ENCODE measurements at regions not wholly inside any gene's neighbourhood (a gene's known extent, or its start where the extent isn't known, plus 50 kb on each side); places are given as distances from the start of the nearest gene placed in this dataset.

DNA sequence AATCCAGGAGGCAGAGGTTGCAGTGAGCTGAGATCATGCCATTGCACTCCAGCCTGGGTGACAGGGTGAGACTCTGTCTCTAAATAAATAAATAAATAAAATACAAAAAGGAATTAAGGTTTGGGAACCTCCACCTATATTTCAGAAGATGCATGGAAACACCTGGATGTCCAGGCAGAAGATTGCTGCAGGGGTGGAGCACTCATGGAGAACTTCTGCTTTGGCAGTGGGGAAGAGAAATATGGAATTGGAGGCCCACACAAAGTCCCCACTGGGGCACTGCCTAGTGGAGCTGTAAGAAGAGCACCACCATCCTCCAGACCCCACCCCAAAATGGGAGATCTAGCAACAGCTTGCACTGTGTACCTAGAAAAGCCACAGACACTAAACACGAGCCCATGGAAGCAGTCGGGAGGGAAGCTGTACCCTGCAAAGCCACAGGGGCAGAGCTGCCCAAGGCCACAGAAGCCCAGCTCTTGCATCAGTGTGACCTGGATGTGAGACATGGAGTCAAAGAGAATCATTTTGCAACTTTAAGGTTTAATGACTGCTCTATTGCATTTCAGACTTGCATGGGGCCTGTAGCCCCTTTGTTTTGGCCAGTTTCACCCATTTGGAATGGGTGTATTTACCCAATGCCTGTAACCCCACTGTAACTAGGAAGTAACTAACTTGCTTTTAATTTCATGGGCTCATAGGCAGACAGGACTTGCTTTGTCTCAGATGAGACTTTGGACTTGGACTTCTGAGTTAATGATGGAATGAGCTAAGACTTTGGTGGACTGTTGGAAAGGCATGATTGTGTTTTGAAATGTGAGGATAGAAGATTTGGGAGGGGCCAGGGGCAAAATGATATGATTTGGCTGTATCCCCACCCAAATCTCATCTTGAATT is 265.3 kb downstream of the ZEB2 start:
- Histone ChIP-seq H3K4me3 (no peak overlapping the region), H3K4me1 (no peaks in the 10 kb centered on the region), H3K36me3 (no peaks in the 10 kb centered on the region), H3K27me3 (no peaks in the 10 kb centered on the region), H3K27ac (no peak overlapping the region), H3K9ac (ENCODE audit: low read depth in 2 of 2, low read length in 2 of 2) (no peak overlapping the region), H3K9me3 (peaks cover 10% of the 10 kb centered on the region)
- intact Hi-C loops (cut with DNase I) = no loop called here
- TF ChIP-seq, protein P1, sequence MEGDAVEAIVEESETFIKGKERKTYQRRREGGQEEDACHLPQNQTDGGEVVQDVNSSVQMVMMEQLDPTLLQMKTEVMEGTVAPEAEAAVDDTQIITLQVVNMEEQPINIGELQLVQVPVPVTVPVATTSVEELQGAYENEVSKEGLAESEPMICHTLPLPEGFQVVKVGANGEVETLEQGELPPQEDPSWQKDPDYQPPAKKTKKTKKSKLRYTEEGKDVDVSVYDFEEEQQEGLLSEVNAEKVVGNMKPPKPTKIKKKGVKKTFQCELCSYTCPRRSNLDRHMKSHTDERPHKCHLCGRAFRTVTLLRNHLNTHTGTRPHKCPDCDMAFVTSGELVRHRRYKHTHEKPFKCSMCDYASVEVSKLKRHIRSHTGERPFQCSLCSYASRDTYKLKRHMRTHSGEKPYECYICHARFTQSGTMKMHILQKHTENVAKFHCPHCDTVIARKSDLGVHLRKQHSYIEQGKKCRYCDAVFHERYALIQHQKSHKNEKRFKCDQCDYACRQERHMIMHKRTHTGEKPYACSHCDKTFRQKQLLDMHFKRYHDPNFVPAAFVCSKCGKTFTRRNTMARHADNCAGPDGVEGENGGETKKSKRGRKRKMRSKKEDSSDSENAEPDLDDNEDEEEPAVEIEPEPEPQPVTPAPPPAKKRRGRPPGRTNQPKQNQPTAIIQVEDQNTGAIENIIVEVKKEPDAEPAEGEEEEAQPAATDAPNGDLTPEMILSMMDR (IDR thresholded peaks at IDR 0.05) = no peak
- DNase-seq = no peak

DNA sequence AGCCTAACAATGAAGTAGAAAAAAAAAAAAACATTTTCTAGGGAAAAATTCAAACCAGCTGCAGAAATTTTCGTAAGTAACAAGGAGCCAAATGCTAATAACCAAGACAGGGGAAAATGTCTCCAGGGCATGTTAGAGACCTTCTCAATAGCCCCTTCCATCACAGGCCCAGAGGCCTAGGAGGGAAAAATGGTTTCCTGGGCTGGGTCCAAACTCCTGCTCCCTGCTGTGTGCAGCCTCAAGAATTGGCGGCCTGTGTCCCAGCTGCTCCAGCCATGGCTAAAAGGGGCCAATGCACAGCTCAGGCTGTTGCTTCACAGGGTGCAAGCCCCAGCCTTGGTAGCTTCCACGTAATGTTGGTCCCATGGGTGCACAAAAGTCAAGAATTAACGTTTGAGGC is 266.2 kb downstream of the ZEB2 start:
- no peak for DNase-seq
- Histone ChIP-seq H3K36me3 (no peaks in the 10 kb centered on the region), H3K27ac (no peak overlapping the region), H3K9ac (ENCODE audit: low read depth in 2 of 2, low read length in 2 of 2) (no peak overlapping the region), H3K27me3 (no peaks in the 10 kb centered on the region), H3K4me1 (no peaks in the 10 kb centered on the region), H3K4me3 (no peak overlapping the region), H3K9me3 (peaks cover 10% of the 10 kb centered on the region)
- intact Hi-C loops (cut with DNase I) = no loop called here
- TF ChIP-seq, protein P1 (IDR thresholded peaks at IDR 0.05) = no peak

DNA sequence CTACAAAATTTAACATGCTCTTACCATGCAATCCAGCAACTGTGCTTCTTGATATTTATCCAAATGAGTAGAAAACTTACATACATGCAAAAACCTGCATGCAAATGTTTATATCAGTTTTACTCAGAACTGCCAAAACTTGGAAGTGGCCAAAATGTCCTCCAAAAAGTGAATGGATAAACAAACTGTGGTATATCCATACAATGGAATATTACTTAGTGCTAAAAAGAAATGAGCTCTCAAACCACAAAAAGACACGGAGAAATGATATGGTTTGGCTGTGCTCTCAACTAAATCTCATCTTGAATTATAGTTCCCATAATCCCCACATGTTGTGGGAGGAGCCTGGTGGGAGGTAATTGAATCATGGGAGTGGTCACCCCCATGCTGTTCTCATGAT is 267.2 kb downstream of the ZEB2 start:
- DNase-seq = no peak
- Histone ChIP-seq H3K4me1 (no peaks in the 10 kb centered on the region), H3K27ac (no peak overlapping the region), H3K9ac (ENCODE audit: low read depth in 2 of 2, low read length in 2 of 2) (no peak overlapping the region), H3K4me3 (no peak overlapping the region), H3K27me3 (no peaks in the 10 kb centered on the region), H3K36me3 (no peaks in the 10 kb centered on the region), H3K9me3 (peaks cover 10% of the 10 kb centered on the region)
- TF ChIP-seq, protein P1 (IDR thresholded peaks at IDR 0.05) = no peak
- intact Hi-C loops (cut with DNase I) = no loop called here

DNA sequence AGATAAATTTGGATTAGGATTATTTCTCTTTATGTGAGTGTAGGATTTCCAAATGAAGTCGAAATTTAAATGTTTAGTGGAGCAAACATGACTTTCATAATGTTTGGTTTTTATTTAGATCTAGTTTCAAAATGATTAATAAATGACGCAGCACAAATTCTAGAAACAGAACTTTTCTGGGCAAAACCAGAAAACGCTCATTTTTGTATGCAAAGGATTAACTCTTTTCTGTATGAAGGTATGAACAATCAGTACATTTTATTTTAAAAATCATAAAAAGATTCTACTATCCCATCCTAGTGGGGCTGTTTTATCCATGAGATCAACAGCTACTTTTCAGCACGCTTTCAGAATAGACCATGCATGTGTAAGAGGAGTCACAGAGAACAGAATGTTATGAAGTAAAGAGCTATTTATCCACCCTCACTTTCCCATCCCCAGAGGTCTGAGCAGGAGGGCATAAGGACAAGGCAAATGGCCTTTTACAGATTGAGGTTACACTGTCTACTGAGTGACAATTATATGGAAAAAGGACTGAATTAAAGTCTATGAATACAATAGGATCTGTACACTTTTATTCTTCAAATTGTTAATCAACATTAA is 270.8 kb downstream of the ZEB2 start:
- Histone ChIP-seq H3K9me3 (peaks cover 5% of the 10 kb centered on the region), H3K27me3 (no peaks in the 10 kb centered on the region), H3K4me3 (no peak overlapping the region), H3K27ac (no peak overlapping the region), H3K9ac (ENCODE audit: low read depth in 2 of 2, low read length in 2 of 2) (no peak overlapping the region), H3K4me1 (no peaks in the 10 kb centered on the region), H3K36me3 (no peaks in the 10 kb centered on the region)
- intact Hi-C loops (cut with DNase I) = no loop called here
- TF ChIP-seq, protein P1 (IDR thresholded peaks at IDR 0.05) = no peak
- no peak for DNase-seq

DNA sequence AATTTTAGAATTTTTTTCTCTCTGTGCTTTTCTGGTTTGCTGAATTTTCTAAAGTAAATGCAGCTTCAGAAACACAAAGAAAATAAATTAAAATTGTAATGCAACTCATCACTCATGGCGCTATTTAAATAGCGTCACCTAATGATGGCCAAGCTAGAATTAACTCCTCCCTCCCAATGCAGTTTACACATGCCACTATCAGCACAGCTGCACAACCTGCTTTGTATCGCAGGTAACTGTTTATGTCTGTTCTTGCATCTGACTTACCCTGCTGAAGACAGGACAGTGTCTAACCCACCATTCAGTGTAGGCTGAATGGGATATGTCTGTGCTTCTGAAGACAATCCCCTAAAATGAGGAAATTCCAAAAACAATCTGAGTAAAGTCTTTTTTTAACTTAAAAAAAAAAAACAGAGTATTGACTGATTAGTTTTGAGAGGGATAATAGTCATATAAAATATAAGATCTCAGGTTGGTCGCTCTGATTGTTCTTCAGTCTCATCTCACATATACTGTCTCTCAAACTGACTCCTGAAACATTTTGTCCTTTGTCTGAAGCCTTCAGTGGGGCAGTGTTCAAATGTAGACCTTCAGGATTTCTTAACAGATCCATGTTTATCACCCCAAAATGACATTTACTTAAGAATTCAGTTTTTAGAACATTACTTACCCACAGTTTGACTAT is 271.4 kb downstream of the ZEB2 start:
- Histone ChIP-seq H3K4me3 (no peak overlapping the region), H3K9ac (ENCODE audit: low read depth in 2 of 2, low read length in 2 of 2) (no peak overlapping the region), H3K27ac (no peak overlapping the region), H3K9me3 (no peaks in the 10 kb centered on the region), H3K36me3 (no peaks in the 10 kb centered on the region), H3K27me3 (no peaks in the 10 kb centered on the region), H3K4me1 (no peaks in the 10 kb centered on the region)
- intact Hi-C loops (cut with DNase I) = no loop called here
- DNase-seq = no peak
- TF ChIP-seq, protein P1 (IDR thresholded peaks at IDR 0.05) = no peak
